Smooth muscle cell (in vitro differentiated cells): ENCODE measurements at regions not wholly inside any gene's neighbourhood (a gene's known extent, or its start where the extent isn't known, plus 50 kb on each side); places are given as distances from the start of the nearest gene placed in this dataset.

Experiments
- DNase-seq: peaks from one replicate; lab custom pipeline; 2025; ENCODE audit not compliant: unreplicated experiment; lab: John Stamatoyannopoulos, UW
- H2AFZ ChIP-seq: fragments of 200-600 bp; sonication (generic); 2 replicates; pipeline ENCODE4 v1.6.0; 2016; ENCODE audit warnings: antibody characterized with exemption, low read depth, mild to moderate bottlenecking
- H3F3A ChIP-seq: fragments of 200-600 bp; sonication (generic); 2 replicates; pipeline ENCODE4 v1.6.0; 2017; ENCODE audit warnings: antibody characterized with exemption, low read depth
- H3K27ac ChIP-seq: fragments of 200-600 bp; sonication (generic); 2 replicates; pipeline ENCODE4 v1.5.1; 2016; ENCODE audit warnings: low read depth, mild to moderate bottlenecking
- H3K27me3 ChIP-seq: fragments of 200-600 bp; sonication (generic); 2 replicates; pipeline ENCODE4 v1.6.1; 2016; ENCODE audit warnings: low read depth, mild to moderate bottlenecking
- H3K36me3 ChIP-seq: fragments of 200-600 bp; sonication (generic); 2 replicates; pipeline ENCODE4 v1.5.1; 2016; ENCODE audit warnings: low read depth
- H3K4me1 ChIP-seq: fragments of 200-600 bp; sonication (generic); 2 replicates; pipeline ENCODE4 v1.5.1; 2016; ENCODE audit warnings: low read depth
- H3K4me2 ChIP-seq: fragments of 200-600 bp; sonication (generic); 2 replicates; pipeline ENCODE4 v1.6.0; 2016; ENCODE audit warnings: mild to moderate bottlenecking
- H3K4me3 ChIP-seq: fragments of 200-600 bp; sonication (generic); 2 replicates; pipeline ENCODE4 v1.5.1; 2016; ENCODE audit warnings: mild to moderate bottlenecking
- H3K79me2 ChIP-seq: fragments of 200-600 bp; sonication (generic); 2 replicates; pipeline ENCODE4 v1.6.0; 2016; ENCODE audit warnings: low read depth, mild to moderate bottlenecking
- H3K9ac ChIP-seq: fragments of 200-600 bp; sonication (generic); 2 replicates; pipeline ENCODE4 v1.6.0; 2016; ENCODE audit warnings: low read depth
- H3K9me3 ChIP-seq: fragments of 200-600 bp; sonication (generic); replicated peaks from 2 replicates; pipeline ENCODE4 v1.5.1; 2016; ENCODE audit warnings: low read depth
- H4K20me1 ChIP-seq: fragments of 200-600 bp; sonication (generic); 2 replicates; pipeline ENCODE4 v1.6.0; 2016; ENCODE audit warnings: low read depth
- CTCF ChIP-seq: fragments of 200-600 bp; sonication (generic); IDR thresholded peaks from 2 replicates; pipeline ENCODE4 v1.5.1; 2017; ENCODE audit warnings: borderline replicate concordance, mild to moderate bottlenecking, antibody characterized with exemption; ENCODE audit not compliant: insufficient read depth, poor library complexity, severe bottlenecking
- WGBS: methylation state at CpG from one replicate; pipeline ENCODE4 v1.1.7; 2016; ENCODE audit warnings: low lambda C conversion rate; 5-methylcytosine and 5-hydroxymethylcytosine counted together

GRCh38 chr15:36497901-36498300 is 81.5 kb upstream of the CDIN1 start:
- no peak for TF ChIP-seq CTCF
- no peaks in the 10 kb centered on the region for H3F3A ChIP-seq
- no peaks in the 10 kb centered on the region for H3K9me3 ChIP-seq
- peak overlapping the region; percentile 72 for H2AFZ ChIP-seq
- 38% methylated on average over 4 of the region's 4 CpGs for WGBS
- peak overlapping the region; percentile 53 for H3K4me2 ChIP-seq
- H3K36me3 ChIP-seq = no peaks in the 10 kb centered on the region
- peak overlapping the region; percentile 34 for H3K27ac ChIP-seq
- H3K27me3 ChIP-seq = no peaks in the 10 kb centered on the region
- H3K9ac ChIP-seq = no peak overlapping the region
- no peaks in the 10 kb centered on the region for H4K20me1 ChIP-seq
- peaks cover 3% of the 10 kb centered on the region for H3K4me1 ChIP-seq
- no peak for DNase-seq
- H3K79me2 ChIP-seq = no peaks in the 10 kb centered on the region
- H3K4me3 ChIP-seq = no peak overlapping the region

GRCh38 chr15:36498401-36498800 is 81.0 kb upstream of the CDIN1 start:
- H3K36me3 ChIP-seq = no peaks in the 10 kb centered on the region
- H3K27me3 ChIP-seq = no peaks in the 10 kb centered on the region
- peak overlapping the region; percentile 34 for H3K27ac ChIP-seq
- H3K79me2 ChIP-seq = no peaks in the 10 kb centered on the region
- no peaks in the 10 kb centered on the region for H3K9me3 ChIP-seq
- TF ChIP-seq CTCF = no peak
- 80% methylated on average over 4 of the region's 4 CpGs for WGBS
- H3F3A ChIP-seq = no peaks in the 10 kb centered on the region
- H2AFZ ChIP-seq = peak overlapping the region; percentile 72
- peak overlapping the region; percentile 53 for H3K4me2 ChIP-seq
- peaks cover 3% of the 10 kb centered on the region for H3K4me1 ChIP-seq
- no peak for DNase-seq
- H3K4me3 ChIP-seq = no peak overlapping the region
- H4K20me1 ChIP-seq = no peaks in the 10 kb centered on the region
- H3K9ac ChIP-seq = no peak overlapping the region

- no peak for TF ChIP-seq CTCF
- Histone ChIP-seq H3K9me3 (no peaks in the 10 kb centered on the region), H3F3A (no peaks in the 10 kb centered on the region), H3K9ac (no peak overlapping the region), H3K4me1 (peaks cover 3% of the 10 kb centered on the region), H4K20me1 (no peaks in the 10 kb centered on the region), H2AFZ (peak overlapping the region; percentile 85), H3K4me3 (no peak overlapping the region), H3K27ac (peak overlapping the region; percentile 34), H3K79me2 (no peaks in the 10 kb centered on the region), H3K27me3 (no peaks in the 10 kb centered on the region), H3K4me2 (peak overlapping the region; percentile 53), H3K36me3 (no peaks in the 10 kb centered on the region)
- 39% methylated on average over 2 of the region's 2 CpGs for WGBS
- DNase-seq = no peak
These were observed 80.5 kb upstream of the CDIN1 start for GRCh38 chr15:36498916-36499315.
